ENCODE measurements at regions not wholly inside any gene's neighbourhood (a gene's known extent, or its start where the extent isn't known, plus 50 kb on each side); places are given as distances from the start of the nearest gene placed in this dataset.

DNA sequence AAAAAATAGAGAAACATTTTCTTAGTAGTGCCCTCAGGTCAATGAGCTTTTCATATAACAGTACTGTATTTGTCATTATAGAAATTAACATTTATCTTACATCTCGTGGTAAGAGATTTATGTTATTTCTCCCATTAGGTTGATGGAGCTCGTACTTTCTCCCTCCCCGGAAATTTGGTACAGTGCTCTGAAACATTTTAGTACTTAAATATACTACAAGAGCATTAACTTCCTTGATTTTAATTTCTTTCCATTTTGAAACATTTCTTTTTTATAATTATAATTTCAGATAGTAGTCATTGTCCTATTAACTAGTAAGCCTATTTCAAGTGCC lies 205.4 kb downstream of the MBL2 start:
- Histone ChIP-seq H3K27me3 (ENCODE audit: control insufficient read depth, insufficient read depth, low read length, poor library complexity, severe bottlenecking) (no peaks in the 10 kb centered on the region), H3K27ac (ENCODE audit: low read depth, low read length) (no peak overlapping the region), H3K4me3 (ENCODE audit: low read length) (no peak overlapping the region), H3K4me1 (ENCODE audit: control insufficient read depth, insufficient read depth, low read length) (no peaks in the 10 kb centered on the region), H3K9me3 (ENCODE audit: control insufficient read depth, low read length) (no peaks in the 10 kb centered on the region), H3K36me3 (ENCODE audit: control insufficient read depth, insufficient read depth, low read length) (no peaks in the 10 kb centered on the region), H3K9ac (ENCODE audit: extremely low read depth, low read length, poor library complexity, severe bottlenecking) (no peak overlapping the region)
- TF ChIP-seq, protein P1, sequence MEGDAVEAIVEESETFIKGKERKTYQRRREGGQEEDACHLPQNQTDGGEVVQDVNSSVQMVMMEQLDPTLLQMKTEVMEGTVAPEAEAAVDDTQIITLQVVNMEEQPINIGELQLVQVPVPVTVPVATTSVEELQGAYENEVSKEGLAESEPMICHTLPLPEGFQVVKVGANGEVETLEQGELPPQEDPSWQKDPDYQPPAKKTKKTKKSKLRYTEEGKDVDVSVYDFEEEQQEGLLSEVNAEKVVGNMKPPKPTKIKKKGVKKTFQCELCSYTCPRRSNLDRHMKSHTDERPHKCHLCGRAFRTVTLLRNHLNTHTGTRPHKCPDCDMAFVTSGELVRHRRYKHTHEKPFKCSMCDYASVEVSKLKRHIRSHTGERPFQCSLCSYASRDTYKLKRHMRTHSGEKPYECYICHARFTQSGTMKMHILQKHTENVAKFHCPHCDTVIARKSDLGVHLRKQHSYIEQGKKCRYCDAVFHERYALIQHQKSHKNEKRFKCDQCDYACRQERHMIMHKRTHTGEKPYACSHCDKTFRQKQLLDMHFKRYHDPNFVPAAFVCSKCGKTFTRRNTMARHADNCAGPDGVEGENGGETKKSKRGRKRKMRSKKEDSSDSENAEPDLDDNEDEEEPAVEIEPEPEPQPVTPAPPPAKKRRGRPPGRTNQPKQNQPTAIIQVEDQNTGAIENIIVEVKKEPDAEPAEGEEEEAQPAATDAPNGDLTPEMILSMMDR (conservative IDR thresholded peaks at IDR 0.05), result peak; percentile 15
- H3K36me3 Mint-ChIP-seq (ENCODE audit: low read depth), result no peaks in the 10 kb centered on the region
- peaks cover 4% of the 10 kb centered on the region for H3K27me3 Mint-ChIP-seq (ENCODE audit: insufficient read depth)
- H3K4me1 Mint-ChIP-seq, result peaks cover 4% of the 10 kb centered on the region
- DNase-seq, result no peak
- no peaks in the 10 kb centered on the region for H3K9me3 Mint-ChIP-seq
- H3K4me3 Mint-ChIP-seq, result no peak overlapping the region
- no peak overlapping the region for H3K27ac Mint-ChIP-seq
- WGBS, 2 experiments (ENCODE audit: insufficient coverage in 1 of 2, insufficient read length in 1 of 2), result 88 to 100% methylated on average over 1 to 3 of the region's 3 CpGs

DNA sequence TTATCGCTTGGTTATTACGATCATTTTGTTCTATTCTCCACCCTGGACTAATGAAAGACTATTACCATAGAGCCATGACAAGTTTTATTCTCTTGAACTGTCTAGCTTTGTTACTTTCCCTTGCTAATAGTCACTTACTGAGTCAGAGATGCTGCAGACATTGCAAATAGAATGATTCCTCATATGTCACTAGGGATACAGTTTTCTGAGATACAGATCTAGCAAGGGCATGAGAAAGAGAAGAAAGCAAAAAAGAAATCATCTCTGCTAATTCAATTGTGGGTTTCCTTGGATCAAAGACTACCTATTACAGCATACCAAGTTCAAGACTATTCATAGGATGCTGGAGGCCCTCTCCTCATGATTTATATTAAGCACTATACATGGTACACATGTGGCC lies 204.3 kb downstream of the MBL2 start:
- Mint-ChIP-seq H3K4me3 (no peak overlapping the region), H3K36me3 (ENCODE audit: low read depth) (no peaks in the 10 kb centered on the region)

GRCh38 chr10:52570490-52570889 lies 202.1 kb downstream of the MBL2 start:
- DNase-seq, result no peak
- Mint-ChIP-seq H3K36me3 (ENCODE audit: low read depth) (no peaks in the 10 kb centered on the region), H3K4me3 (no peak overlapping the region), H3K27ac (no peak overlapping the region), H3K9me3 (no peaks in the 10 kb centered on the region), H3K27me3 (ENCODE audit: insufficient read depth) (peaks cover 4% of the 10 kb centered on the region), H3K4me1 (peaks cover 4% of the 10 kb centered on the region)
- WGBS, 2 experiments (ENCODE audit: insufficient coverage in 1 of 2, insufficient read length in 1 of 2), result no CpG with 5 or more reads among the region's 1 CpG
- H3K9ac ChIP-seq (ENCODE audit: extremely low read depth, low read length, poor library complexity, severe bottlenecking), result no peak overlapping the region
- no peak overlapping the region for H3K27ac ChIP-seq (ENCODE audit: low read depth, low read length)
- TF ChIP-seq, protein P1 (conservative IDR thresholded peaks at IDR 0.05), result no peak
- H3K4me1 ChIP-seq (ENCODE audit: control insufficient read depth, insufficient read depth, low read length), result no peaks in the 10 kb centered on the region
- no peaks in the 10 kb centered on the region for H3K27me3 ChIP-seq (ENCODE audit: control insufficient read depth, insufficient read depth, low read length, poor library complexity, severe bottlenecking)
- no peaks in the 10 kb centered on the region for H3K9me3 ChIP-seq (ENCODE audit: control insufficient read depth, low read length)
- H3K4me3 ChIP-seq (ENCODE audit: low read length), result no peak overlapping the region
- no peaks in the 10 kb centered on the region for H3K36me3 ChIP-seq (ENCODE audit: control insufficient read depth, insufficient read depth, low read length)

More for the DNA sequence above, 204.3 kb downstream of the MBL2 start:
- no peak for DNase-seq
- Histone ChIP-seq H3K4me1 (ENCODE audit: control insufficient read depth, insufficient read depth, low read length) (no peaks in the 10 kb centered on the region), H3K9ac (ENCODE audit: extremely low read depth, low read length, poor library complexity, severe bottlenecking) (no peak overlapping the region), H3K4me3 (ENCODE audit: low read length) (no peak overlapping the region), H3K9me3 (ENCODE audit: control insufficient read depth, low read length) (no peaks in the 10 kb centered on the region), H3K36me3 (ENCODE audit: control insufficient read depth, insufficient read depth, low read length) (no peaks in the 10 kb centered on the region), H3K27ac (ENCODE audit: low read depth, low read length) (no peak overlapping the region), H3K27me3 (ENCODE audit: control insufficient read depth, insufficient read depth, low read length, poor library complexity, severe bottlenecking) (no peaks in the 10 kb centered on the region)
- Mint-ChIP-seq H3K27me3 (ENCODE audit: insufficient read depth) (peaks cover 4% of the 10 kb centered on the region), H3K9me3 (no peaks in the 10 kb centered on the region), H3K27ac (no peak overlapping the region), H3K4me1 (peaks cover 4% of the 10 kb centered on the region)
- WGBS, 2 experiments (ENCODE audit: insufficient coverage in 1 of 2, insufficient read length in 1 of 2), result 94 to 100% methylated on average over 2 of the region's 2 CpGs
- TF ChIP-seq, protein P1 (conservative IDR thresholded peaks at IDR 0.05), result no peak
